Mesenchymal stem cell (in vitro differentiated cells and primary cell): ENCODE measurements at regions not wholly inside any gene's neighbourhood (a gene's known extent, or its start where the extent isn't known, plus 50 kb on each side); places are given as distances from the start of the nearest gene placed in this dataset.

Experiments used
- DNase-seq: peaks from one replicate; pipeline ENCODE4 v3.0.0-alpha.2; 2013
- H2AFZ ChIP-seq: one replicate; pipeline ENCODE4 v1.6.1; 2013; ENCODE audit warnings: low read depth, mild to moderate bottlenecking, control low read depth, inconsistent platforms, low read length, moderate library complexity
- H2AK5ac ChIP-seq: 2 replicates; pipeline ENCODE4 v1.6.1; 2013; ENCODE audit warnings: low read length, moderate library complexity, mild to moderate bottlenecking, inconsistent platforms; ENCODE audit not compliant: severe bottlenecking
- H2BK120ac ChIP-seq: one replicate; pipeline ENCODE4 v1.6.1; 2013; ENCODE audit warnings: low read depth, mild to moderate bottlenecking, inconsistent platforms, low read length, moderate library complexity
- H2BK12ac ChIP-seq, 2 experiments: one replicate each; pipeline ENCODE4 v1.6.1; 2013; ENCODE audit warnings: inconsistent platforms in 2 of 2, low read length in 2 of 2, mild to moderate bottlenecking in 2 of 2, moderate library complexity in 2 of 2, control low read depth in 1 of 2
- H2BK15ac ChIP-seq: one replicate; pipeline ENCODE4 v1.6.1; 2013; ENCODE audit warnings: mild to moderate bottlenecking, low read depth, inconsistent platforms; ENCODE audit not compliant: poor library complexity, severe bottlenecking
- H2BK5ac ChIP-seq: 2 replicates; pipeline ENCODE4 v1.6.1; 2013; ENCODE audit warnings: low read depth, mild to moderate bottlenecking, low read length, control low read depth, inconsistent platforms; ENCODE audit not compliant: poor library complexity, severe bottlenecking
- H3K14ac ChIP-seq, 2 experiments: one replicate each; pipeline ENCODE4 v1.6.1; 2013; ENCODE audit warnings: inconsistent platforms in 2 of 2, low read length in 2 of 2, control low read depth in 1 of 2, mild to moderate bottlenecking in 1 of 2, moderate library complexity in 1 of 2
- H3K18ac ChIP-seq, 2 experiments: one replicate each; pipeline ENCODE4 v1.6.1; 2013; ENCODE audit warnings: inconsistent platforms in 2 of 2, low read length in 2 of 2, control low read depth in 1 of 2, low read depth in 1 of 2, mild to moderate bottlenecking in 1 of 2
- H3K23ac ChIP-seq, 2 experiments: one replicate each; pipeline ENCODE4 v1.6.1; 2013; ENCODE audit warnings: inconsistent platforms in 2 of 2, low read length in 2 of 2, mild to moderate bottlenecking in 2 of 2, moderate library complexity in 2 of 2, control low read depth in 1 of 2
- H3K27ac ChIP-seq: 2 replicates; pipeline ENCODE4 v1.5.1; 2013; ENCODE audit warnings: mild to moderate bottlenecking, moderate library complexity, low read length, control low read depth, inconsistent platforms; ENCODE audit not compliant: poor library complexity, severe bottlenecking
- H3K27me3 ChIP-seq, 2 experiments: 2 replicates each; pipeline versions ENCODE4 v1.6.1 to v1.7.0; 2013; ENCODE audit warnings: low read length in 2 of 2, mild to moderate bottlenecking in 2 of 2, moderate library complexity in 2 of 2, control low read depth in 1 of 2, inconsistent platforms in 1 of 2; ENCODE audit not compliant: control insufficient read depth in 1 of 2, insufficient read depth in 1 of 2
- H3K36me3 ChIP-seq, 2 experiments: 2 replicates each; pipeline versions ENCODE4 v1.6.1 to v1.7.0; 2013; ENCODE audit warnings: low read length in 2 of 2, control low read depth in 1 of 2, inconsistent platforms in 1 of 2, low read depth in 1 of 2, mild to moderate bottlenecking in 1 of 2; ENCODE audit not compliant: insufficient read depth in 2 of 2, control insufficient read depth in 1 of 2
- H3K4ac ChIP-seq, 2 experiments: one replicate each; pipeline ENCODE4 v1.6.1; 2013; ENCODE audit warnings: inconsistent platforms in 2 of 2, low read length in 2 of 2, mild to moderate bottlenecking in 2 of 2, moderate library complexity in 2 of 2, control low read depth in 1 of 2, low read depth in 1 of 2
- H3K4me1 ChIP-seq: 2 replicates; pipeline ENCODE4 v1.6.1; 2013; ENCODE audit warnings: low read depth, low read length, control low read depth; ENCODE audit not compliant: control insufficient read depth, insufficient read depth
- H3K4me2 ChIP-seq: 2 replicates; pipeline ENCODE4 v1.6.1; 2013; ENCODE audit warnings: low read length, mild to moderate bottlenecking, inconsistent platforms; ENCODE audit not compliant: poor library complexity, severe bottlenecking
- H3K4me3 ChIP-seq, 2 experiments: 2 replicates each; pipeline versions ENCODE4 v1.5.1 to v1.7.0; 2013; ENCODE audit warnings: low read length in 2 of 2, mild to moderate bottlenecking in 2 of 2, control low read depth in 1 of 2, low read depth in 1 of 2; ENCODE audit not compliant: insufficient read depth in 1 of 2
- H3K79me1 ChIP-seq: replicated peaks from 2 replicates; pipeline ENCODE4 v1.6.1; 2013; ENCODE audit warnings: mild to moderate bottlenecking, control low read depth, low read length, inconsistent platforms; ENCODE audit not compliant: poor library complexity, severe bottlenecking
- H3K9ac ChIP-seq: 2 replicates; pipeline ENCODE4 v1.7.0; 2013; ENCODE audit warnings: mild to moderate bottlenecking, low read length, moderate library complexity
- H3K9me3 ChIP-seq: 2 replicates; pipeline ENCODE4 v1.7.0; 2013; ENCODE audit warnings: mild to moderate bottlenecking, low read length; ENCODE audit not compliant: control insufficient read depth
- H4K8ac ChIP-seq: one replicate; pipeline ENCODE4 v1.6.1; 2013; ENCODE audit warnings: inconsistent platforms, mild to moderate bottlenecking, low read length, moderate library complexity
- H4K91ac ChIP-seq: one replicate; pipeline ENCODE4 v1.6.1; 2013; ENCODE audit warnings: mild to moderate bottlenecking, low read length, inconsistent platforms
- WGBS: methylation state at CpG from one replicate; pipeline ENCODE4 v1.1.7; 2013; ENCODE audit warnings: mixed read lengths; 5-methylcytosine and 5-hydroxymethylcytosine counted together

GRCh38 chr9:23926368-23926767 is 100.3 kb upstream of the ELAVL2 start:
- Histone ChIP-seq H3K4ac (no peak overlapping the region), H3K4me1 (no peaks in the 10 kb centered on the region)

GRCh38 chr9:23914431-23915003 is 88.5 kb upstream of the ELAVL2 start:
- WGBS = 83% methylated on average over 7 of the region's 17 CpGs
- no peak overlapping the region for H3K4me3 ChIP-seq

More at GRCh38 chr9:23926368-23926767, 100.3 kb upstream of the ELAVL2 start:
- no peak overlapping the region for H3K4me2 ChIP-seq
- no peak for DNase-seq
- H3K79me1 ChIP-seq = no peaks in the 10 kb centered on the region
- H3K27me3 ChIP-seq = no peaks in the 10 kb centered on the region
- no peak overlapping the region for H2AFZ ChIP-seq
- H3K9me3 ChIP-seq = peaks cover 13% of the 10 kb centered on the region
- H3K18ac ChIP-seq = no peak overlapping the region
- no peak overlapping the region for H3K27ac ChIP-seq
- H3K36me3 ChIP-seq = no peaks in the 10 kb centered on the region
- no peak overlapping the region for H2BK120ac ChIP-seq
- H2BK5ac ChIP-seq = no peak overlapping the region
- H3K14ac ChIP-seq = no peak overlapping the region
- no peak overlapping the region for H4K8ac ChIP-seq
- no peak overlapping the region for H3K9ac ChIP-seq
- no peak overlapping the region for H2BK12ac ChIP-seq
- H3K4me3 ChIP-seq = no peak overlapping the region
- H3K23ac ChIP-seq = no peak overlapping the region
- H4K91ac ChIP-seq = no peak overlapping the region
- H2AK5ac ChIP-seq = no peak overlapping the region
- no peak overlapping the region for H2BK15ac ChIP-seq

DNA sequence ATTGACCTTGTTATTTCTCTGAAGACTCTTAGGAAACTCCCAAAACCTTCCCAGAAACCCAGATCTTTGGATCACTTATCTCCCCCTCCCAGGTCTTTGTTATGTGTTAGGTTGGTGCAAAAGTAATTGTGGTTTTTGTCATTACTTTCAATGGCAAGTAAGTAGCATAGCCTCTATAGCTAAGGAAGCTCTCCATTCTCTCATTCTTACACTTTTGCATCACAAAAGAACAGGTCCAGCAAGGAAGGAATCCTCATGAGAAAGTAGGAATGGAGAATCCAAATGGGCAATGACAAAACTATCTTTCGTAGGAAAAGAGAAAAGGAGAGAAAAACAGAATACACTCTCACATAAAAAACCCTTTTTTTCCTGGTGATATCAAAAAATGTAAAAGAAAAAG is 81.3 kb upstream of the ELAVL2 start:
- no peak overlapping the region for H3K4me3 ChIP-seq
- H2BK120ac ChIP-seq = no peak overlapping the region
- H4K8ac ChIP-seq = no peak overlapping the region
- no peak overlapping the region for H3K4ac ChIP-seq
- no peaks in the 10 kb centered on the region for H3K79me1 ChIP-seq
- H2BK15ac ChIP-seq = no peak overlapping the region
- WGBS = no CpG with 5 or more reads among the region's 1 CpG
- peaks cover 13% of the 10 kb centered on the region for H3K9me3 ChIP-seq
- no peak for DNase-seq
- H3K4me2 ChIP-seq = no peak overlapping the region
- no peaks in the 10 kb centered on the region for H3K27me3 ChIP-seq
- no peaks in the 10 kb centered on the region for H3K36me3 ChIP-seq
- no peak overlapping the region for H2BK5ac ChIP-seq
- H3K14ac ChIP-seq = no peak overlapping the region
- H4K91ac ChIP-seq = no peak overlapping the region
- no peak overlapping the region for H2AK5ac ChIP-seq
- no peak overlapping the region for H2AFZ ChIP-seq
- no peaks in the 10 kb centered on the region for H3K4me1 ChIP-seq
- no peak overlapping the region for H3K23ac ChIP-seq
- no peak overlapping the region for H2BK12ac ChIP-seq
- no peak overlapping the region for H3K18ac ChIP-seq
- H3K9ac ChIP-seq = no peak overlapping the region
- no peak overlapping the region for H3K27ac ChIP-seq

More at GRCh38 chr9:23914431-23915003, 88.5 kb upstream of the ELAVL2 start:
- Histone ChIP-seq H3K23ac (no peak overlapping the region), H2BK5ac (no peak overlapping the region), H3K4me2 (no peak overlapping the region), H2BK15ac (no peak overlapping the region), H3K79me1 (no peaks in the 10 kb centered on the region), H3K27me3 (no peaks in the 10 kb centered on the region), H3K36me3 (no peaks in the 10 kb centered on the region), H3K18ac (no peak overlapping the region), H2AFZ (no peak overlapping the region), H3K9ac (no peak overlapping the region), H2BK120ac (no peak overlapping the region), H3K27ac (no peak overlapping the region), H3K4me1 (no peaks in the 10 kb centered on the region), H4K91ac (no peak overlapping the region), H2AK5ac (no peak overlapping the region), H3K4ac (no peak overlapping the region), H3K9me3 (peaks cover 14% of the 10 kb centered on the region), H4K8ac (no peak overlapping the region), H3K14ac (no peak overlapping the region), H2BK12ac (no peak overlapping the region)
- DNase-seq = no peak

- no peak overlapping the region for H2BK5ac ChIP-seq
- WGBS = no CpG with 5 or more reads among the region's 1 CpG
Observed at GRCh38 chr9:23887781-23888180, 61.7 kb upstream of the ELAVL2 start.

More at GRCh38 chr9:23887781-23888180, 61.7 kb upstream of the ELAVL2 start:
- no peak overlapping the region for H2AK5ac ChIP-seq
- H2BK120ac ChIP-seq = no peak overlapping the region
- no peaks in the 10 kb centered on the region for H3K4me1 ChIP-seq
- no peak overlapping the region for H2AFZ ChIP-seq
- H3K4me2 ChIP-seq = no peak overlapping the region
- no peak overlapping the region for H3K14ac ChIP-seq
- no peak overlapping the region for H3K23ac ChIP-seq
- H3K36me3 ChIP-seq = no peaks in the 10 kb centered on the region
- H3K4me3 ChIP-seq = no peak overlapping the region
- no peak overlapping the region for H3K18ac ChIP-seq
- H3K9me3 ChIP-seq = peaks cover 30% of the 10 kb centered on the region
- no peak overlapping the region for H4K91ac ChIP-seq
- H3K27me3 ChIP-seq = no peaks in the 10 kb centered on the region
- H3K4ac ChIP-seq = no peak overlapping the region
- H3K27ac ChIP-seq = no peak overlapping the region
- no peaks in the 10 kb centered on the region for H3K79me1 ChIP-seq
- H2BK15ac ChIP-seq = no peak overlapping the region
- H3K9ac ChIP-seq = no peak overlapping the region
- DNase-seq = no peak
- H4K8ac ChIP-seq = no peak overlapping the region
- no peak overlapping the region for H2BK12ac ChIP-seq
